IPS-18c (cell line): ENCODE measurements at regions not wholly inside any gene's neighbourhood (a gene's known extent, or its start where the extent isn't known, plus 50 kb on each side); places are given as distances from the start of the nearest gene placed in this dataset.

Source experiments
- H3K4me3 ChIP-seq: 2 replicates; pipeline ENCODE4 v1.7.0; 2013; ENCODE audit warnings: low read depth, mild to moderate bottlenecking, low read length, moderate library complexity; ENCODE audit not compliant: insufficient read depth
- H3K9me3 ChIP-seq: one replicate; pipeline ENCODE4 v1.6.1; 2013; ENCODE audit warnings: mild to moderate bottlenecking, low read length, moderate library complexity; ENCODE audit not compliant: control insufficient read depth, insufficient read depth

DNA sequence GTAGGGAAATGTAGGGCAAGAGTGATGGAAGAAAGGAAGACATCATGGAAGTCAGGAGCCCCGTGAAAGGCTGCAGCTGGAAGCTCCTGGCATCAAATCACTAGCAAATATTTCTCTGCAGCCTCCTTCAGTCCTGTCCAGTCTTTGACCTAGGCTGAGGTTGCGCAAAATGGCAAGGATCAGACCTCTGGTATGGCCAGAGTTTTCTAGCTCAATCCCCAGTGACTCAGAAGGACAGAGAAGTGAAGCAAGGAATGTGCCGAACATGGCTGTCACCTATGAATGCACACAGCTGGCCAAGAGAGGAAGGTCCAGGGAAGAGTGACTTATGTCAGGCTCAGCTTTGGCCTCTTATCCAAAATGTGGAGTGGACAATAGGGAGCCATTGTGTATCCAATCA is 71.1 kb upstream of the PHOX2B start:
- no peaks in the 10 kb centered on the region for H3K9me3 ChIP-seq

DNA sequence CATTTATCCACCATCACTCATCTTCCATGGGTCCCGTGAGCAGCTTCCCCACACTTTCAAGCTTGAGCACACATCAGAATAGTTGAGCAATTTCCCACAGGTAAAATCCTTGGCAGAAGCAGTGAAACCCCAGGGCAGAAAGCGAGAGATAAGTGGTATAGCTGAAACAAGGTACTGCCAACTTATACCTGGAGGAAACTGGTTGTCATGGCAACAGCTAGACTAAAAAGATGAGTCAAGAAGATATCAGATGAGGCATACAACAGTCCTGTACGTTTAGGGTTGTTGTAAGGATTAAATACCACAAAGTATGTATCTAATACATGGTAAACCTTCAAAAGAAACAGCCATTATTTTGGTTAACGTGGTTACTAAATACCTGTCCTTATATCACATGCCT is 66.9 kb upstream of the PHOX2B start:
- no peaks in the 10 kb centered on the region for H3K9me3 ChIP-seq
- H3K4me3 ChIP-seq: no peak overlapping the region

More for the DNA sequence above, 71.1 kb upstream of the PHOX2B start:
- no peak overlapping the region for H3K4me3 ChIP-seq

GRCh38 chr4:41814565-41814964 is 66.0 kb upstream of the PHOX2B start:
- H3K9me3 ChIP-seq: no peaks in the 10 kb centered on the region
- H3K4me3 ChIP-seq: no peak overlapping the region

DNA sequence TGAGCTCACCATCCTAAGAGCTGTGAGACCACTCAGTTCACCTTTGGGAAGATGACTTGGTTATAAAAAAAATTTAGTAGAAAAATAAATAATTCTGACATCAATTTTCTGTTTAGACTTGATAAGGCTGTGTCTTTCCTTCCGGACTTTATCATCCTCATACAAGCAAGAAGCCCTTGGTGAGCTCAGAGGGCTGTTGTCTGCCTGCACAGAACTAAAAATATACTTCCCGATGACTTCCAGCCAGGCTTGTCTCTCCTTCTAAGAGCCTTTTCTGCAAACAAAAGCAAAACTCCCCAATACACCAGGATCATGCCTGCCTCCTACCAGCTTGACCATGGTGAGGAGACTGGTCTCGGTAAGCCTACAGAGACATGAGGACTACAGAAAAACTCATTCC is 58.3 kb upstream of the PHOX2B start:
- Histone ChIP-seq H3K4me3 (no peak overlapping the region), H3K9me3 (no peaks in the 10 kb centered on the region)

DNA sequence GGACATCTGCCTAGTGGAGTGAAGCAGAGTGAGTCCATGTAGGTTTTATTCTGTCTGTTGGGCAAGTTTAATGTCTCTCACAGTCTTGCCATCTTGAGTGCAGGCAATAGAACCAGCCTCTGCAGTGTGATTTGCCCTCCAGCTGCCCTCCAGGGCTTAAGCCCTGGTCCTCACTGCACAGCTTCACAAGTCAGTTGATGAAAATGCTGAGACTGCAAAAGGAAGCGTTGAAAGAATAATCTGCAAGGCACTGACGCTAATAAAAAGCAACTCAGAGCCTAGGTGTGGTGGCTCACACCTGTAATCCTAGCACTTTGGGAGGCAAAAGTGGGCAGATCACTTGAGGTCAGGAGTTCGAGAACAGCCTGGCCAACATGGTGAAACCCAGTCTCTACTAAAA is 54.1 kb upstream of the PHOX2B start:
- Histone ChIP-seq H3K4me3 (no peak overlapping the region), H3K9me3 (no peaks in the 10 kb centered on the region)

DNA sequence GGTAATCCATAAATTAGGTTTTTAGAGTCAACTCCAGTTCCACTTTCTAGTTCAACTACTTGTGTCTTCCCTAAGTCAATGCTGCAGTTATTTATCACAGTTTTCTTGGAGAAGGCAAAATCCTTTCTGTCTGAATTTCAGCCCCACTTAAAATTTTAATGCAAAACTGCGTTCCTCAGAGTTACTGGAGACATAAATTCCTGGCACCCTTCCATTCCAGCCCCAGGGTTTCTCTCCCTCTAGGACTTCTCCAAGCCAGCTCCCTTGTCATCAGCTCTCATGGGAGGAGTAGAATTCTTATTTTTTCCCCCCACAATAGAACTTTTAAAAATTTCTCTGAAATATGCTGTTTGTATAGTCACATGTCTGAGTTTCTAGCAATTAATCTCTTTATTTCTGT is 50.6 kb upstream of the PHOX2B start:
- H3K9me3 ChIP-seq: no peaks in the 10 kb centered on the region
- H3K4me3 ChIP-seq: no peak overlapping the region
